ENCODE measurements at regions not wholly inside any gene's neighbourhood (a gene's known extent, or its start where the extent isn't known, plus 50 kb on each side); places are given as distances from the start of the nearest gene placed in this dataset.

DNA sequence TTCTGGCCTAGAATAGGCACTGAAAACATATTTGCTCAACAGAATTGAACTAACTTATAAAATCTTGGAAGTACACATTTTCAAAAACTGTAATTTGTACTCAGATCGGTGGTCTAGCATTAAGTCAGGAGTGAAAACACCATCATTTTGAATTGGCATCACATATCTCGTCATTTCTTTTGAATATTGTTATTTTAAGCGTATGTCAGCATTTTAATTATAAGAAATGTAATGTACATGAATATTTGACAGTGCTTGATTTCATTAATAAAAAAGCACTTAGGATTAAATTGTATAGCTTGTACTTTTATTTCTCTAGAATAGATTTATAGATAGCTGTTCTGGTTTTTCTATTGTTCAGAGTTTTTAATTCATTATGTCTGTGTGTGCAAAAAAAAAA, 892.2 kb downstream of the BCL11B start:
- TF ChIP-seq, protein P1, sequence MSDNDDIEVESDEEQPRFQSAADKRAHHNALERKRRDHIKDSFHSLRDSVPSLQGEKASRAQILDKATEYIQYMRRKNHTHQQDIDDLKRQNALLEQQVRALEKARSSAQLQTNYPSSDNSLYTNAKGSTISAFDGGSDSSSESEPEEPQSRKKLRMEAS (IDR thresholded peaks at IDR 0.05; ENCODE audit: insufficient read depth, insufficient read length): no peak
- TF ChIP-seq POLR2AphosphoS5 (IDR thresholded peaks at IDR 0.05; ENCODE audit: insufficient read depth, low read depth, low read length): no peak
- no peak for TF ChIP-seq JUN (IDR thresholded peaks at IDR 0.05; ENCODE audit: borderline replicate concordance, insufficient read depth, insufficient read length, low read depth)
- no peak for TF ChIP-seq POLR2A (IDR thresholded peaks at IDR 0.05; ENCODE audit: low read depth, low read length)
- TF ChIP-seq, protein P2, sequence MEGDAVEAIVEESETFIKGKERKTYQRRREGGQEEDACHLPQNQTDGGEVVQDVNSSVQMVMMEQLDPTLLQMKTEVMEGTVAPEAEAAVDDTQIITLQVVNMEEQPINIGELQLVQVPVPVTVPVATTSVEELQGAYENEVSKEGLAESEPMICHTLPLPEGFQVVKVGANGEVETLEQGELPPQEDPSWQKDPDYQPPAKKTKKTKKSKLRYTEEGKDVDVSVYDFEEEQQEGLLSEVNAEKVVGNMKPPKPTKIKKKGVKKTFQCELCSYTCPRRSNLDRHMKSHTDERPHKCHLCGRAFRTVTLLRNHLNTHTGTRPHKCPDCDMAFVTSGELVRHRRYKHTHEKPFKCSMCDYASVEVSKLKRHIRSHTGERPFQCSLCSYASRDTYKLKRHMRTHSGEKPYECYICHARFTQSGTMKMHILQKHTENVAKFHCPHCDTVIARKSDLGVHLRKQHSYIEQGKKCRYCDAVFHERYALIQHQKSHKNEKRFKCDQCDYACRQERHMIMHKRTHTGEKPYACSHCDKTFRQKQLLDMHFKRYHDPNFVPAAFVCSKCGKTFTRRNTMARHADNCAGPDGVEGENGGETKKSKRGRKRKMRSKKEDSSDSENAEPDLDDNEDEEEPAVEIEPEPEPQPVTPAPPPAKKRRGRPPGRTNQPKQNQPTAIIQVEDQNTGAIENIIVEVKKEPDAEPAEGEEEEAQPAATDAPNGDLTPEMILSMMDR (IDR thresholded peaks at IDR 0.05; ENCODE audit: extremely low read depth in 1 of 2, insufficient read depth in 1 of 2, low read depth in 1 of 2, low read length in 2 of 2): no peak
- TF ChIP-seq EZH2 (IDR thresholded peaks at IDR 0.05; ENCODE audit: borderline replicate concordance, low read depth, low read length, severe bottlenecking): no peak
- TF ChIP-seq FOS (IDR thresholded peaks at IDR 0.05; ENCODE audit: borderline replicate concordance, insufficient read depth, low read length): no peak
- TF ChIP-seq GATA2 (IDR thresholded peaks at IDR 0.05; ENCODE audit: insufficient read depth, insufficient read length, low read depth, low read length): no peak
- TF ChIP-seq MYC (IDR thresholded peaks at IDR 0.05; ENCODE audit: low read depth, low read length): no peak
